Activated CD8-positive, alpha-beta memory T cell treated with anti-CD3 and anti-CD28 coated beads for 1 hour (primary cell): ENCODE measurements at regions not wholly inside any gene's neighbourhood (a gene's known extent, or its start where the extent isn't known, plus 50 kb on each side); places are given as distances from the start of the nearest gene placed in this dataset.

Experiments
- DNase-seq, 2 donors: peaks; one replicate each; pipeline ENCODE4 v3.0.0-alpha.2; 2020; ENCODE audit warnings: low read depth in 1 of 2; ENCODE audit errors: extremely low read depth in 1 of 2

DNA sequence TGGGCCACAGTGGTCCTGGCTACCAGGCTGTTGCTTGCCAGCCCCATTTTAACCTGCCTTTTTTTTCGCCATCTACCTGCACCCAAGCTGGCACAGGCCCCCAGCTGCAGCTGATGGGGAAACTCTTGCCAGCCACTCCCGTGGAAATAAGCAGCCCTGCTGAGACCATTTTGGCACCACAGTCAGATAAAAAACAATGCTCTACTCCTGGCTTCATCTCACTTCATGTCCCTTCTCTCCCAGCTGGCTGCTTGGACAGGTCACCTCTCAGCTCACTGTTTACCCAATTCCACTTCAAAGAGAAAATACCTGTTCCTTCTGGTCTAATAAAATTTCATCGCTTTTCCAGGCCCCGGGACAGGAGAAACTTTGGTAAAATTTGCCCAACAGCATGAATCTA lies 322.6 kb upstream of the SLC30A5 start:
- DNase-seq, result no peak

DNA sequence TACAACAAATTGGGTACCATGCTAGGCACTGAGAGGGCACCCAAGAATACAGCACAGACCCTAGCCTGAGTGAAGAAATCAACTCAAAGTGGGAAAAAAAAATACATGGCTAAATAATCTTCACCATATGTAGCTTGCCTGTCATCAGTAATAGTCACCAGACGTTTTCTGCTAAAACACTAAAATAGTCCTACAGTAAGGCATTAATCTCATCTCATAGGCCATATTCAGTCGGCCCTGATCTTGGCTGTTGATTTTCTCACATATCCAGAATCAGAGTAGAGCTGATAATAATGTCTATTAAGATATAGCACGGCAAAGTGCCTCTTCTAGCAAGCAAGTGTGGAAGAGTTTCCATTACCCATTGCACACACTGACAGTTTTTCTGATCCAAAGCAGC lies 322.1 kb upstream of the SLC30A5 start:
- no peak for DNase-seq

DNA sequence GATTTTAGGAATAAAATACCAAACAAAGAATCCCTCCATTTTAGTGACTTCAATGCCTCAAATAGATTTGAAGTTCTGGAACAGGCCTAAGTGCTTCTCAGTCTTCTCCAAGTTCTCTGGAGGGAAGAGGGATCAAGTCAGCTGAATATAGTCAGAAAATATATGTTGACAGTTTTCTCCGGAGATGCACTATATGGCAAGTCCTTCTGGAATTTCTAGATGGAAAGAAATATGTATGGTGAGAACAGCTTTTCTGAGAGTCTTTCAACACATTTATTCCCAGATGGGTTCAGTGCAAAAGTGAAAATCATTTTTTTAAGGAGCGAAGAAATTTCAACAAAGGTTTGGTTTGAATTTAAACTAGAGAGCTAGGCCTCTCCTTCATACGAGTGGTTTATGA lies 317.4 kb upstream of the SLC30A5 start:
- DNase-seq, result no peak

DNA sequence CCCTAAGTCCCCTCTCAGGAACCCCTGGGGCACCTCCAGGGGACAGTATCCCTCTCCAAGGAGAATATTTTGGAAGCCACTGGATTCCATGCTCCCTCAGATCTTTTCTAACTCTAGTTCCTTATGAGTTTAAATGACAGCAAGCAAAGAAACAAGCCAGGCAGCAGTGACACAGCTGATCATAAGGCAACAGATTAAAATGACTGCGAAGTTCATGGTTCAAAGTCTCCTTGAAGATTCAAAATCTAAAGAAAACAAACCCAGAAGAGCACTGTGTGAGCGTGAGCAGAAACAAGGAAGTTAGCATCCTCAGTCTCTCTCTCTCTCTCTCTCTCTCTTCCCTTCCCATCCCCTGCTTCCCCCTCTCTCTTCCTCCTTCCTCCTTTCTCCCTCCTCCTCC lies 316.7 kb upstream of the SLC30A5 start:
- DNase-seq, result no peak

DNA sequence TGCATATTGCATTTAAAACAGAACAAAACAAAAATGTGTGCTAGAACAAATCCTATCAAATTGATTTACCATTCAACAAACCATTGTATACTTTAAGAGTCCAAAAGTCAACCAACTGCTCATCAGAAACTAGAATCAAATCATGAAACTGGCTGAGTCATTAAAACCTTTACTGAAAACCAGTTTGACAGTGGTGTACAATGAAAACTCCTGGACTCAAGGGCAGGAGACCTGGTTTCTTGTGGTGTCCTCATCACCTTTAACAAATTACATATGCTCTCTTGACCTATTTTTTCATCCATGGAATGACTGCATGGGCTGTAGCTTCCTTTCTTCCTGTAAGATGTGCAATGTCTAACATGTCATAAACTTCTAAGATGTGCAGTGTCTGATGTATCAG lies 315.3 kb upstream of the SLC30A5 start:
- DNase-seq, result no peak

DNA sequence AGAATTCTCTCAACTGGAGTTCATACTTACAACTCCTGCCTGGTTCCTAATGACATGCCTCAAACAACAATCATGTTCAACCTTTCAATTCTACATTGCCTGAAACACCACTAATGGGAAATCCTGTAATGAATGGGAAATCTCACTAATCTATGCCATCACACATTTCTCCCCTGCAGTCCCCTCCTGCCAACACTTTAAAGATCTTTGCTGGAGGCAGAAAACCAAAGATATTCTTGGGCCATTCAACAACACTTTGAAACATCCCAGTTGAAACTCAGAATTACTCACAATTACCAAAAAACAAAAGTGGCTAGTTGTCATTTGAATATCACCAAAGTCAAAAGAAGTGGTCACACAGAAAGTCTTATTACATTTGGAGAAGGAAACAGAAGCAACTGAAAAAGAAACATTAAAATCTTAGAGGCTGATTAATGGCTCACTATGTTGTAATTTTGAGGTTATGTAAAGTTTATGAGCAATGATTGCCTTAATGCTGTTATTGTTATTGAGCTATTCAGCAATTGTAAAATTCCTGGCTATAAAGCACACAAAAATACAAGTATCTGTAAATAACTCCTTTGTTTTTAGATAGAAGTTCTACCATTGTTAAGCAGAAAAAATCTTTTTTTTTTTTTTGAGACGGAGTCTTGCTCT lies 313.4 kb upstream of the SLC30A5 start:
- DNase-seq, result no peak

DNA sequence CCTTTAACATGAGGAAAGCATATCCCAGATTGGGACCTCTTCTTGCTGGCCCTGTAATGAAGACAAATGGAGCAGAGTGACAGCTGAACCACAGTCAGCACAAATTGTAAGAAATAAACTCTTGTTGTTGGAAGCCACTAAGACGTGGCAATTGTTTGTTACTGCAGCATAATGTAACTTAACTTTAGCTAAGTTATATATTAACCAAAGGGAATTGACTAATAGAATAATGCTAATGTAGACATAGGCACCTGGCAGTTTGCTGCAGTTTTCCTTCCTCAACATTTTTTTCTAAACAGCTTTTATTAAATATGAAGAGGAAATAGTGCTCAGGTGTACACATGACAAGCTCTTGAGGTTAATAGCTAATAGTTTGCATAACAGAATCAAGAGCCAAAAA lies 300.7 kb upstream of the SLC30A5 start:
- DNase-seq, result no peak

DNA sequence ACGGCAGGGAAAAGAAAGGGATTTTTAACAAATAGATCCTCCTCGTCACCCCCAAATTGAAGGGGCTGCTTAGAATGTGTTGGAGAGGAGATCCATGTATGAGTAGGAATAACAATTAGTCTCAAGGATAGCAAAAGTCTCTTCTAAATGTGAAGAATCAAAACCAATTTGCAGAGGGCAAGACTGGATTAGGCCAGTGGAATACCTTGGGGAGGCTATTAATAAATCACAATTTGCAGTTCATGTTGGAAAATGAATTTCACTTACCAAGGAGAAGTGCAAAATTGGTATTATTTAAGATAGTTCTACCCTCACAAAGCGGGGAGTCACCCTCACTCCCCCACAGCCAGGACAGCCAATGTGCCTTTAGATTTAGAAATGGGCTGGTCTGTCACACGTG lies 299.8 kb upstream of the SLC30A5 start:
- DNase-seq, result no peak

DNA sequence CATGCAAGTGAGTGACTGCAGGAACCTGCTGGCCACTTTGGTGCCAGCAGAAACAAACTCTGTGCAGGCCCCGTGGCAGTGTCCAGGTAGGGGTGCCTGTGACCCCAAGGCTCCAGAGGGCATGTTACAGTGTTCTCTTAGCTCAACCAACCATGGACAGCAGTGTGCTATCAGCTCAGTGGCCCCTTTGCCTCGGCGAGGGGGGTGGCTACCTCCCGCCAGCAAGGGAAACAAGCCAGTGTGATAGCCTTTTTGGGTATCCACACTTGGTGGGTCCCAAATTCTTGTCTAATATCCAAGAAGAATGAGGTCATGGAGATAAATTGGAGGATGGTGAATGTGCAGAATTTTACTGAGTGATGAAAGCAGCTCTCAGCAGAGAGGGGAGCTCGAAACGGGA lies 298.6 kb upstream of the SLC30A5 start:
- DNase-seq, result no peak

DNA sequence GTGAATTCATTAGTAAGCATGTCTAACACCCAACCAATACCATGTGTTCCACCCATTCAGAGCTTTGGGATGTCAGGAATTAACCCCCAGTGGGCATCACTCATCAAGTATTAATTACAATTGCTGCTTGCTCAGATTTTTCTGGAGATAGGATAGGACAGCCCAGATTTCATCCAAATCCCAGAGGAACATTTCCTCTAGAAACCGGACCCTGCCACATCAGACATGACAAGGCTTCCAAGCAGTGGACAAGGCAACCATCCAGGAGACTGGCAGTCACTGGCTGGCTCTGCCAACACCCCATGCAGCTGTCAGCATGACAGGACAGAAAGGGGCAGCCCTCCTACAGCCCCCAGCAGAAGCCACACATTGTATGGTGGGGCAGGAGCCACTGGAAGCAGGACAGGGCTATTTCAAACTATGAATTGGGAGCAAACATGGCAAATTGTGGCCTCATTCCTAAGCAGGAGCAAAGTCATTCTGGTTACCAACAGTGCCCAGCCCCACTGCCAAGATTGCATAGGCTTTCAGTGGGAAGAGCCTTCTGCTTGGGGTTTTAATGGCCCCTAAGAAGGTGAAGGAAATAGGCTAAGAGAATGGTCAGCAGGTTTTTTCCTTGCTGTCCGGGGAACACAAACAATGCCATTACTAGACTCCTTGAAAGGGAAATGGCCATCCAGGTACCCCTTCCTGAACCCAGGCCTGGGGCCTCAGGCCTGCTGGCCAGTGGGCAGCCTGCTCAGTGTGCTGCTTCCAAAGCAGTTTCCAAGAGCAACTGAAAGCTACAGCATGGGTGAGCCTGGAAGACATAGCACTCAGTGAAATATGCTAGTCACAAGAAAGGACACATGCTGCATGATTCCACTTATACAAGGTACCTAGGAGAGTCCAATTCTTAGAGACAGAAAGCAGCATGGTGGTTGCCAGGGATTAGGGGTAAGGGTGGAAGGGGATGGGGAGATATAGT lies 294.7 kb upstream of the SLC30A5 start:
- no peak for DNase-seq

DNA sequence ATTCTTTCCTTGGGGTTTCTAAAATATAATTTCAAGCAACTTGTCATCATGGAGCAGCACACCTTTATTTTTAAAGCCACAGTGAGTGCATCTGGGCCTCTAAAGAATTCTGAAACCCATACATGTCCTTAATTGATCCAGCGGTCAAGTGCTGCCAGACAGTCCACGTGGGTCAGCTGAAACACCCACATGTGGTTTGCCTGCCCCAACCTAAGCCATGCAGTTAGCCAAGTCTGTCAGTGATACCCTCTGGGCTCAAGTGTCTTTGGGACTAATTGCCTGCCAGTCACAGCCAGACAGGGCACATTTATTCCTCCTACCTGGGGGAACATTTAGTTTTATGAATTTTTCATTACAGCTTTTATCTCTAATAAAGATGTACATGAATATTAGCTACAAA lies 291.4 kb upstream of the SLC30A5 start:
- DNase-seq, result no peak

DNA sequence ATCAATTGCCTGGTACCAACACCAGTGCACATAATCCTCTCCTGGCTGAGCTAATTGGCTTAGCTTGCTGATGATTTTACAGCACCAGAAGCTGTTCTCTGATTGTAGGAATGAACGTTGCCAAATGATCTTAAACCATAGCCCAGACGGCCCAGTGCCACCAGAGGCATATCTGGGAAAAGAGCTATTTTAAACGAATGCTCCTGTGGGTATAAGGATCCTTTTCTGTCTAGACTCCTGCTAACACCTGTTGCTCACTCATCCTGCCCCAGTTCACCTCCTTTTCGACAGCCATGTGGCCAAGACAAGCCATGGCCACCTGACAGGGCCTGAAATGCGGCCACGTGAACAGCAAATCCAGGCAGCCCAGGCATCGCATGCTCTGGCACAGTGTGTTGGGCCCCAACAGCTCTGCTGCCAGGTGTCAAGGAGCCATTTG lies 289.9 kb upstream of the SLC30A5 start:
- DNase-seq, result no peak

DNA sequence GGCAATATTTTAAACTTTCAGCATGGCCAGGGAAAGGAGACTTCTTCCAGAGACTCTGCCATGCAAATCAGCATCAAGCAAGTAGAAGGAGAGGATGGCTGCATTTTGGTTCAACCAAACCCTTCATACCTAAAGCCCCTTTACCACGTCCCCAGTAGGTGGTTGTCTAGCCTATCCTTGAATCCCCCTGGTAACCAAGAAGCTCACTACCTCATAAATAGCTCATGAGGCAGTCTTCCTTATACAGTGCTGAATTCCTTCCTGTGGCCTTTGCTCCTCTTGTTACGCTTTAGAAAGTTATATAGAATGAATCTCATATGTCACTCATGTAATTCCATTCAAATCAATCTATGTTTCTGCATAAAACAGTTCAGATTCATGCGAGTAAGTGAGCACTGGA lies 289.5 kb upstream of the SLC30A5 start:
- no peak for DNase-seq

DNA sequence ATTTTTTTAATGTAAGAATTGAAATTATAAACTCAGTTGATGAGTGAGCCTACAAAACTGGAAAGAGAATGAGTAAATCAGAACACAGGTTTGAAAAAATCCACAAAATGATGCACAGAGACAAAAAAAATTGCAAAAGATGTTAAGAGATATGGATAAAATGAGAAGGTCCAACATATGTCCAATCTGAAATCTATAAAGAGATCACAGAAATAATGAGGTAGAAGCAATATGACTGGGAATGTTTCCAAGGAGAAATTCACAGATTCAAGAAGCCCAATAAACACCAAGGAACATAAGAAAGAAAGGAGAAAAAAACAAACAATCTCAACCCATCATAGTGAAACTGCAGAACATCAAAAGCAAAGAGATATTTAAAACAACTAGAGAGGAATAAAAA lies 288.4 kb upstream of the SLC30A5 start:
- no peak for DNase-seq

DNA sequence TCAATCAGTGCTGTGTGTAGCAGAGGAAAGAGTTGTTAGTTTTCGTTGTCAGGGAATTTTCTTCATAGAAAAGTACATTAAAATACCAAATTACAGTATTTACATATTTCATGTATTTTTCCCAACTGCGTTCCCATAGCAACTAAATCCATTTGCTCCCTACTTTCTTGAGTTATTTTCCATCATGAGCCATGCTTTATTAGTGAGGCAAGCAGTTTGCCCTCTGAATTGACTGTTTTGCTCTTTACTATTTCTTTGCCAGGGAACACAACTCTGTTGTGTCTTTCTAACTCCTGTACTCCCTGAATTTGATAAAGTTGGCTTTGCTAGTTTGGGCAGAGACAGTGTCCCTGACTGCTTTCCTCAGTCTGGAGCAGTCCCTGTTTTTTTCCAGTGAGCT lies 276.2 kb upstream of the SLC30A5 start:
- DNase-seq, result no peak

DNA sequence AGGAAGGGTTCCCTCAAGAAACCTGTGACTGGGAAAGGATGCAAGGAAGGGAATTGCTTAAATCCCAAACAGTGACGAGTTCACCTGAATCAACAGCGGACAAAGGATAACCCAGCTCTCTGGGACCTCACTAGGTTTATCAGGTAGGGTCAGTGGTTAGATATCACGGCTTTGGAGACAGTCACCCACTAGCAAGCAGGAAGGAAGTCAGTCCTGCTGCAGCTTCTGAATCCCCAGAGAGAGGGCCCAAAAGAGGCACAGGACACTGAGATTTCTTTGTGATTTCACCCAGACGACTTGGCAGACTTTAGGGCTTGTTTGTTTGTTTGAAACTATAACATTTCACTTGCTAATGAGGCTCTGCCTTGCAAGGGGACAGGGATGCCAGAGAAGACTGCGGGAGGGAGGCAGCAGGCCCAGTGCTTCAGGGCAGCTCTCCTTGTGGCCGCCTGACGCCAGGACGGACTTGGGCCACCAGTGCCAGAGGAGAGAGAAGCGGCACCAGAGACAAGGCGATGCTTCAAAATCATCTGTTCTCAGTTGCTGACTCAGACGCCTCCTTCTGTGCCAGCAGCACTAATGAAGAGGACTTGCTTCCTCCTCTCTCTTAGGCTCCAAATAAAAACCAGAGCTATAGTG lies 275.6 kb upstream of the SLC30A5 start:
- DNase-seq, result no peak

DNA sequence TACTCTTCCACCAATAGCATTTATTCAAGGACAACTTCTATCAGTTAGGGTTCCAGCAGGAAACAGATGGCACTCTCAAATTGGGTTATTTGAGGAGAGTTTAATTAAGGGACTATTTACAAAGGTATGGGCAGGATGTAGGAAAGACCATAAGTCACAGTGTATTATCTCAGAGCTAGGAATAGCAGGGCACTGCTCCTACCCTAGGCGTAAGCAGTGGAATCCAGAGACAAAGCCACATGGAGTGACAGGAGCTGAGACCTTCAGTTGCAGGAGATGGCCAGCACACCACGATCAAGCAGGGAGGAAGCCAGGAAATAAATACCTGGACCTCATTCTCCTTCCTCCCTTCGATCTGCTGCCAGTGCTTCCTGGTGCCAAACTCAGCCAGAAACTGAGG lies 274.9 kb upstream of the SLC30A5 start:
- DNase-seq, result no peak

DNA sequence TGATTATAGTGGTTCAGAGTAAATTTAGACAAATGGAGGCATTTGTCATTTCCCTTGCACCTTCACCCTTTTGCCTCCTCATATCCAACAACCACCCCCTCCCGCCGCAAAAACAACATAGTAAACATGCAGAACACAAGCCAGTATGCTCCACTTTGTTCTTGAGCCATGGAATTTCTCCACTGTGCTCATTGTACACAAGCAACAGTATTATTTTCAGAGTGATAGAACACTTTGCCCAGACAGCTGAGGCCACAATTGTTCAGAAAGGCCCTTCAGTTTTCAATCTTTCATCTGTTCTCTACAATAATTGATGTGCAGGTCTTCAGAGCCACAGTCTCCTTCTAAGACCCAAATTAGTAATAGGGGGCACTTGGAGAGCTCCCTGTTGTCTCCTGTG lies 272.8 kb upstream of the SLC30A5 start:
- no peak for DNase-seq

DNA sequence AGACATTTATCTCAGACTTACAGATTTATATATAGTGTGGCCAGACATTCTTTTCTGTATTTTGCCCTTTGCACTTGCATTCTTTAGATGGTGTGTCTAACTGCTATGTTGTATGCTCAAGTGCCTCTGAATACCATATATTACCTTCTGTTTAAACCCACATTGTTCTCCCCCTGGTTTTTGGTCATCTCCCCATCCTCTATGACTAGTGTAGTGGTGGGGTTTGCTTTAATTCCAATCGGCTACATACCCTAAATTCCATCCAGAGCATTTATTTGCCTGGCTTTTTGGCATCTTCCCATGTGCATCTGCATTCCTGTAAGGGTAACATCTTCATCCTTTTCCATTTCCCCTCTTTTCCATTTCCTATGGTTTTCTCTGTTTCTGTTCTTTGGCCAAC lies 271.0 kb upstream of the SLC30A5 start:
- no peak for DNase-seq

DNA sequence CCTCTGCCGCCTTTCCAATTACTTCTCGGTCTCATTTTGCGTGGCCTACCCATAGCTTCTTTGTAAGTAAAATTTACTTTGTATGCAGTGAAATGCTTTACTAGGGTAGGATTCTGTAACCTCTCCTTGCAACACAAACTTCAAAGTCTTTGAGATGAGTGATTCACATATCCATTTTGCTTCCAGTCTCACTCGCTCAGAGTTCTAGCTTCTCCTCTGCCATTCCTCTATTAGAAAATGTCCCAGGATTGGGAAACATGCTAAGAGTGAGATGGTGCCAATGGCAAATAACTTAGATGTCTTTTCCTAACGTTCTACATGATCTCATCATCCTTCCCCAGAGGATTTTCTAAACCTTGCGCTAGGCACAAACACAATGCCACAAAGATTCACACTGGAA lies 270.5 kb upstream of the SLC30A5 start:
- DNase-seq, result no peak

DNA sequence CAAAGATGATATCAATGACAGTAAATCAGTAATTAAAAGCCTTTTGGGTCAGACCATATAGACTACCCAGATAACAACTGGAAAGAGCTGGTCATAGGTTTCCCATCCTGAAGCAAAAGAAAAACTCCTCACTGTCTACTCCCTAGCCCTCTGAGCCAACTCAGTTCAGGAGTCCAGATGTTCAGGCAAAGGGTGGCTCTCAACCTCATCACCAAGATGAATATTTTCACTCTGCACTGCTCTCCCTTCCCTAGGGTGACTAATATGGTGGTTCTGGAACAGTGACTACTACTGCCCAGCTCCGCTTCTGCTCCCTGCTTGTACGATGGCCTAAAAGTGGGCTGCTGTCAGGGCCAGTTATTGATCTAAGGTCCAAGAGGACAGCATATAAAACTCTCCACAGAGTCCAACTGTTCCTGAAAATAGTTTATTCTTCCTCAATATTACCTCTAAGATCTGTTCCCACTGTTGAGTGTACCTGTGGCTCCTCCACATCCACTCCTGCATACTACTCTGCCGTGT lies 263.4 kb upstream of the SLC30A5 start:
- no peak for DNase-seq
